ENCODE measurements at regions not wholly inside any gene's neighbourhood (a gene's known extent, or its start where the extent isn't known, plus 50 kb on each side); places are given as distances from the start of the nearest gene placed in this dataset.
"Not testable (repeated sequence)": the region's sequence is repeated elsewhere in the genome, so short reads cannot be mapped to it uniquely, and the experiment has no call there.

GRCh38 chr2:36058953-36059352, 296.6 kb upstream of the CRIM1 start:
- DNase-seq (ENCODE audit: low read depth in 2 of 2), result no peak

GRCh38 chr2:36058076-36058475, 297.5 kb upstream of the CRIM1 start:
- DNase-seq (ENCODE audit: low read depth in 2 of 2), result no peak

- DNase-seq (ENCODE audit: low read depth in 2 of 2), result no peak
Measured at GRCh38 chr2:36052819-36053218, 302.8 kb upstream of the CRIM1 start.

- DNase-seq (ENCODE audit: low read depth in 2 of 2), result no peak
Measured at GRCh38 chr2:36044411-36044810, 311.2 kb upstream of the CRIM1 start.

- no peak for DNase-seq (ENCODE audit: low read depth in 2 of 2)
Measured at GRCh38 chr2:36035137-36035536, 320.4 kb upstream of the CRIM1 start.

GRCh38 chr2:36032046-36032445, 323.5 kb upstream of the CRIM1 start:
- DNase-seq (ENCODE audit: low read depth in 2 of 2), result no peak

GRCh38 chr2:36031471-36031870, 324.1 kb upstream of the CRIM1 start:
- no peak for DNase-seq (ENCODE audit: low read depth in 2 of 2)

GRCh38 chr2:36027616-36028015, 328.0 kb upstream of the CRIM1 start:
- no peak for DNase-seq (ENCODE audit: low read depth in 2 of 2)

GRCh38 chr2:36013064-36013463, 342.5 kb upstream of the CRIM1 start:
- no peak for DNase-seq (ENCODE audit: low read depth in 2 of 2)

GRCh38 chr2:36006444-36006843, 349.1 kb upstream of the CRIM1 start:
- no peak for DNase-seq (ENCODE audit: low read depth in 2 of 2)

- DNase-seq (ENCODE audit: low read depth in 2 of 2), result no peak
Measured at GRCh38 chr2:36002941-36003340, 352.6 kb upstream of the CRIM1 start.

GRCh38 chr2:35997488-35997887, 358.1 kb upstream of the CRIM1 start:
- DNase-seq (ENCODE audit: low read depth in 2 of 2), result no peak

- no peak for DNase-seq (ENCODE audit: low read depth in 2 of 2)
Measured at GRCh38 chr2:35989503-35989902, 366.1 kb upstream of the CRIM1 start.

- no peak for DNase-seq (ENCODE audit: low read depth in 2 of 2)
Measured at GRCh38 chr2:35989040-35989439, 366.5 kb upstream of the CRIM1 start.

- DNase-seq (ENCODE audit: low read depth in 2 of 2), result no peak
Measured at GRCh38 chr2:35986871-35987270, 368.7 kb upstream of the CRIM1 start.

GRCh38 chr2:35978218-35978617, 377.4 kb upstream of the CRIM1 start:
- DNase-seq (ENCODE audit: low read depth in 2 of 2), result no peak

GRCh38 chr2:35976611-35977010, 379.0 kb upstream of the CRIM1 start:
- no peak for DNase-seq (ENCODE audit: low read depth in 2 of 2)

- DNase-seq (ENCODE audit: low read depth in 2 of 2), result no peak
Measured at GRCh38 chr2:35973737-35974132, 381.8 kb upstream of the CRIM1 start.

- no peak for DNase-seq (ENCODE audit: low read depth in 2 of 2)
Measured at GRCh38 chr2:35973132-35973736, 382.3 kb upstream of the CRIM1 start.

GRCh38 chr2:35963824-35964223, 391.8 kb upstream of the CRIM1 start:
- DNase-seq (ENCODE audit: low read depth in 2 of 2), result no peak

GRCh38 chr2:35963357-35963756, 392.2 kb upstream of the CRIM1 start:
- DNase-seq (ENCODE audit: low read depth in 2 of 2), result no peak

GRCh38 chr2:35962585-35963146, 392.9 kb upstream of the CRIM1 start:
- DNase-seq (ENCODE audit: low read depth in 2 of 2), result no peak

- DNase-seq (ENCODE audit: low read depth in 2 of 2), result no peak
Measured at GRCh38 chr2:35960596-35960995, 395.0 kb upstream of the CRIM1 start.

GRCh38 chr2:35957053-35957452, 398.5 kb upstream of the CRIM1 start:
- not testable (repeated sequence) for DNase-seq (ENCODE audit: low read depth in 2 of 2)

Measured in stimulated activated CD4-positive, alpha-beta T cell treated with anti-CD3 and anti-CD28 coated beads, Interleukin-4, amount 100 ng/mL, for 48 hours (primary cell).